Gastroesophageal sphincter (tissue), 3 donors: ENCODE measurements at regions not wholly inside any gene's neighbourhood (a gene's known extent, or its start where the extent isn't known, plus 50 kb on each side); places are given as distances from the start of the nearest gene placed in this dataset.
"Not testable (repeated sequence)": the region's sequence is repeated elsewhere in the genome, so short reads cannot be mapped to it uniquely, and the experiment has no call there.

ENCODE experiments used
- POLR2A ChIP-seq, 2 donors: fragments of 450-650 bp; IDR thresholded peaks; one replicate each; pipeline ENCODE4 v1.6.1; 2017; ENCODE audit warnings: antibody characterized with exemption in 2 of 2, mild to moderate bottlenecking in 2 of 2, moderate library complexity in 1 of 2
- TF ChIP-seq, protein P1 (sequence below), 4 experiments: fragments of 200-600 bp in 2 of 4; fragments of 450-650 bp in 2 of 4; sonication (generic) in 1 of 4; IDR thresholded peaks; one replicate each; pipeline ENCODE4 v1.5.1; 2017 to 2019; ENCODE audit warnings: antibody characterized with exemption in 4 of 4, mild to moderate bottlenecking in 2 of 4, moderate library complexity in 2 of 4

DNA sequence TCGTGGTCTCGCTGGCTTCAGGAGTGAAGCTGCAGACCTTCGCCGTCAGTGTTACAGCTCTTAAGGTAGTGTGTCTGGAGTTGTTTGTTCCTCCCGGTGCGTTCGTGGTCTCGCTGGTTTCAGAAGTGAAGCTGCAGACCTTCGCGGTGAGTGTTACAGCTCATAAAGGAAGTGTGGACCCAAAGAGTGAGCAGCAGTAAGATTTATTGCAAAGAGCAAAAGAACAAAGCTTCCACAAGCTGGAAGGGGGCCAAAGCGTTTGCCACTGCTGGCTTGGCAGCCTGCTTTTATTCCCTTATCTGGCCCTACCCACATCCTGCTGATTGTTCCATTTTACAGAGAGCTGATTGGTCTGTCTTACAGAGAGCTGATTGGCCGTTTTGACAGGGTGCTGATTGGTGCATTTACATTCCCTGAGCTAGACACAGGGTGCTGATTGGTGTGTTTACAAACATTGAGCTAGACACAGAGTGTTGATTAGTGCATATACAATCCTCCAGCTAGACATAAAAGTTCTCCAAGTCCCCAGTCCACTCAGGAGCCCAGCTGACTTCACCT, 1256.0 kb downstream of the STIM2 start:
- not testable (repeated sequence) for TF ChIP-seq POLR2A (IDR thresholded peaks at IDR 0.05)
- TF ChIP-seq, protein P1, sequence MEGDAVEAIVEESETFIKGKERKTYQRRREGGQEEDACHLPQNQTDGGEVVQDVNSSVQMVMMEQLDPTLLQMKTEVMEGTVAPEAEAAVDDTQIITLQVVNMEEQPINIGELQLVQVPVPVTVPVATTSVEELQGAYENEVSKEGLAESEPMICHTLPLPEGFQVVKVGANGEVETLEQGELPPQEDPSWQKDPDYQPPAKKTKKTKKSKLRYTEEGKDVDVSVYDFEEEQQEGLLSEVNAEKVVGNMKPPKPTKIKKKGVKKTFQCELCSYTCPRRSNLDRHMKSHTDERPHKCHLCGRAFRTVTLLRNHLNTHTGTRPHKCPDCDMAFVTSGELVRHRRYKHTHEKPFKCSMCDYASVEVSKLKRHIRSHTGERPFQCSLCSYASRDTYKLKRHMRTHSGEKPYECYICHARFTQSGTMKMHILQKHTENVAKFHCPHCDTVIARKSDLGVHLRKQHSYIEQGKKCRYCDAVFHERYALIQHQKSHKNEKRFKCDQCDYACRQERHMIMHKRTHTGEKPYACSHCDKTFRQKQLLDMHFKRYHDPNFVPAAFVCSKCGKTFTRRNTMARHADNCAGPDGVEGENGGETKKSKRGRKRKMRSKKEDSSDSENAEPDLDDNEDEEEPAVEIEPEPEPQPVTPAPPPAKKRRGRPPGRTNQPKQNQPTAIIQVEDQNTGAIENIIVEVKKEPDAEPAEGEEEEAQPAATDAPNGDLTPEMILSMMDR (IDR thresholded peaks at IDR 0.05): not testable (repeated sequence)
